Calu3 (cell line): ENCODE measurements at regions not wholly inside any gene's neighbourhood (a gene's known extent, or its start where the extent isn't known, plus 50 kb on each side); places are given as distances from the start of the nearest gene placed in this dataset.

ENCODE experiments used
- BruUV-seq: library from RNA; stranded (reverse); fragments of 400-500 nt; replicated peaks from 2 replicates; lab custom pipeline; 2021; lab: Mats Ljungman, UMichigan
- CTCF ChIA-PET: fragments of 300-600 bp; sonication (Branson Sonifier 250); formaldehyde crosslinking; loops from one replicate; lab custom pipeline; 2022; ENCODE audit warnings: antibody characterized with exemption; lab: Charles Lee
- DNase-seq: peaks from one replicate; pipeline ENCODE4 v3.0.0; 2022
- H3K27ac Mint-ChIP-seq: one replicate; pipeline ENCODE4 v1.8.0; 2022; ENCODE audit warnings: mixed read lengths; ENCODE audit not compliant: unreplicated experiment
- H3K27me3 Mint-ChIP-seq: one replicate; pipeline ENCODE4 v1.8.0; 2022; ENCODE audit warnings: mixed read lengths; ENCODE audit not compliant: unreplicated experiment
- H3K36me3 Mint-ChIP-seq: one replicate; pipeline ENCODE4 v1.8.0; 2022; ENCODE audit warnings: mild to moderate bottlenecking, moderate library complexity, mixed read lengths; ENCODE audit not compliant: insufficient read depth, unreplicated experiment
- H3K4me1 Mint-ChIP-seq: one replicate; pipeline ENCODE4 v1.8.0; 2022; ENCODE audit warnings: mild to moderate bottlenecking, low read depth, mixed read lengths; ENCODE audit not compliant: unreplicated experiment
- H3K4me3 Mint-ChIP-seq: one replicate; pipeline ENCODE4 v1.8.0; 2022; ENCODE audit warnings: mild to moderate bottlenecking, low read depth, moderate library complexity, mixed read lengths; ENCODE audit not compliant: unreplicated experiment
- H3K9me3 Mint-ChIP-seq: one replicate; pipeline ENCODE4 v1.8.0; 2022; ENCODE audit warnings: low read depth, mixed read lengths; ENCODE audit not compliant: unreplicated experiment
- intact Hi-C: fragments of 100-400 bp; cut with micrococcal nuclease; formaldehyde crosslinking; loops from one replicate; pipeline ENCODE4 v1.10.0; 2022; ENCODE audit not compliant: unreplicated experiment
- TF ChIP-seq, protein P1 (sequence below): fragments of 200-600 bp; IDR thresholded peaks from one replicate; pipeline ENCODE4 v1.8.0; 2022; ENCODE audit warnings: antibody characterized with exemption; ENCODE audit not compliant: unreplicated experiment

DNA sequence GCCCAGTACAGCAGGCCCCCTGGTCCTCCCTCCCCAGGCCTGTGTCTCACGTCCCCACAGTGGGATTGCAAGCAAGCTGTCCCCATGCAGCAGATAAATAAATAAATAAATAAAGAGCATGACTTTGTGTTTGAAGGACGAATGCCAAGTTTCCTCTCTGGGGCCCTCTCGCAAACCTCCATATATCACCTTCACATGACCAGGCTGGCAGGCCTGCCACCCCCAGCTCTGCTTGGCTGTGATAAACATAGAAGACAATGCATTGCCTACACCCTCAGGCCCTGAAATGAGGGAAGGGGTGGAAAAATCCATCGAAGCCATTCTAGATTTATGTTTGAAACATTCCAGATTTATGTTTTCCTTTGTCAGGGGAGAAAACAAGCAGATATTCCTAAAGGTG is 107.3 kb downstream of the CCT6B start:
- DNase-seq = no peak
- Mint-ChIP-seq H3K36me3 (no peaks in the 10 kb centered on the region), H3K27me3 (peaks cover 78% of the 10 kb centered on the region), H3K4me3 (no peak overlapping the region), H3K27ac (no peak overlapping the region), H3K9me3 (no peaks in the 10 kb centered on the region), H3K4me1 (no peaks in the 10 kb centered on the region)
- TF ChIP-seq, protein P1, sequence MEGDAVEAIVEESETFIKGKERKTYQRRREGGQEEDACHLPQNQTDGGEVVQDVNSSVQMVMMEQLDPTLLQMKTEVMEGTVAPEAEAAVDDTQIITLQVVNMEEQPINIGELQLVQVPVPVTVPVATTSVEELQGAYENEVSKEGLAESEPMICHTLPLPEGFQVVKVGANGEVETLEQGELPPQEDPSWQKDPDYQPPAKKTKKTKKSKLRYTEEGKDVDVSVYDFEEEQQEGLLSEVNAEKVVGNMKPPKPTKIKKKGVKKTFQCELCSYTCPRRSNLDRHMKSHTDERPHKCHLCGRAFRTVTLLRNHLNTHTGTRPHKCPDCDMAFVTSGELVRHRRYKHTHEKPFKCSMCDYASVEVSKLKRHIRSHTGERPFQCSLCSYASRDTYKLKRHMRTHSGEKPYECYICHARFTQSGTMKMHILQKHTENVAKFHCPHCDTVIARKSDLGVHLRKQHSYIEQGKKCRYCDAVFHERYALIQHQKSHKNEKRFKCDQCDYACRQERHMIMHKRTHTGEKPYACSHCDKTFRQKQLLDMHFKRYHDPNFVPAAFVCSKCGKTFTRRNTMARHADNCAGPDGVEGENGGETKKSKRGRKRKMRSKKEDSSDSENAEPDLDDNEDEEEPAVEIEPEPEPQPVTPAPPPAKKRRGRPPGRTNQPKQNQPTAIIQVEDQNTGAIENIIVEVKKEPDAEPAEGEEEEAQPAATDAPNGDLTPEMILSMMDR = no peak
- intact Hi-C loops = no loop called here
- no TSS peak for BruUV-seq
- CTCF ChIA-PET = no interaction called here

DNA sequence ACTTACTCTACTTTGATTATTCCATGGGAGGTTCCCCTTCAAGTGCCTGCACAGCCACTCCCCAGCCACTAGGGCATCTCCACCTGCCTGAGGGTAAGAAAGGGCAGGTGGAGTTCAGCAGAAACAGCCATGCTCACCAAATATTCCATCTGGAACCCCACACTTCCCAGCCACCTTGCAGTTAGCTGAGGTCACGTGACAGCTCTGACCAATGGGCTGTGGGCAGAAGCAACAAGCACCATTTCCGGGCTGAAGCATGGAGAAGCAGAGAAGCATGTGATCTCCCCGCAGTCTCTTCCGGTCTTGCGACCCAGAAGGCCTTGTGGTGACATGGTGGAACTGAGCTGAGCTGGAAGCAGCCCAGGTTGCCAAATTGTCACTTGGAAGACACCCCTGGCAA is 108.6 kb downstream of the CCT6B start:
- peaks cover 78% of the 10 kb centered on the region for H3K27me3 Mint-ChIP-seq
- no peaks in the 10 kb centered on the region for H3K9me3 Mint-ChIP-seq
- peak; percentile 1 for DNase-seq
- BruUV-seq = no TSS peak
- H3K27ac Mint-ChIP-seq = no peak overlapping the region
- intact Hi-C loops = no loop called here
- no peaks in the 10 kb centered on the region for H3K4me1 Mint-ChIP-seq
- H3K4me3 Mint-ChIP-seq = no peak overlapping the region
- TF ChIP-seq, protein P1 = no peak
- no peaks in the 10 kb centered on the region for H3K36me3 Mint-ChIP-seq
- CTCF ChIA-PET = interaction anchor here (0.6 kb wide), 1 partner anchor 501 kb away, joined by 3 read pairs; no protein-coding TSS in a partner anchor

DNA sequence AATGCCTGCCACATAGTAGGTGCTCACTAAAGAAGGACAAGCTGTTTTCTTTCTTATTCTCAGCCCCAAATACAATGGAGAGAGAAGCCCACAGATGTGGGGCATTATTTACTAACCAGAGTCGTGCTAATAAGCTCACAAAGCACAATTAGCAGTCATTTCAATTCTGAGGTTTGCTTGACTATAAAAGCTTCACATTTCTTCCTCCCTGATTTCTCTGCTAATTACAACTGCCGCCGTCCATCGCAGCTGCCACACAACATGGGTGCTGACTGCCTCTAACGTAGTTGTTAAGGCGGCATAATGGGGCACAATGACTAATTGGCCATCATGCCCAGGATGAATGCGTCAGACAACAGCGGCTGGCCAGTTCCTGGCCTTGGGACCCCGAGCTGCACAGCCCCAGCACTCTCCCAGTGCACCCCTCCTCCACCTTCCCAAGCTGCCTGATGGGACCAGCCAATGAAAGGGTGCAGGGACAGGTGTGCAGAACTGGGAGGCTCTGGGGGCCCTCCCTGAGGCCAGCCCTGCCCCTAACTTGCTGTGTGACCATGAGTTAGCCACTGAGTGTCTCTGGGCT is 109.2 kb downstream of the CCT6B start:
- Mint-ChIP-seq H3K4me3 (no peak overlapping the region), H3K27me3 (peaks cover 78% of the 10 kb centered on the region), H3K9me3 (no peaks in the 10 kb centered on the region), H3K4me1 (no peaks in the 10 kb centered on the region), H3K27ac (no peak overlapping the region), H3K36me3 (no peaks in the 10 kb centered on the region)
- intact Hi-C loops = no loop called here
- TF ChIP-seq, protein P1 = no peak
- CTCF ChIA-PET = interaction anchor here (0.6 kb wide), 1 partner anchor 500 kb away, joined by 3 read pairs; no protein-coding TSS in a partner anchor
- DNase-seq = no peak
- BruUV-seq = no TSS peak

DNA sequence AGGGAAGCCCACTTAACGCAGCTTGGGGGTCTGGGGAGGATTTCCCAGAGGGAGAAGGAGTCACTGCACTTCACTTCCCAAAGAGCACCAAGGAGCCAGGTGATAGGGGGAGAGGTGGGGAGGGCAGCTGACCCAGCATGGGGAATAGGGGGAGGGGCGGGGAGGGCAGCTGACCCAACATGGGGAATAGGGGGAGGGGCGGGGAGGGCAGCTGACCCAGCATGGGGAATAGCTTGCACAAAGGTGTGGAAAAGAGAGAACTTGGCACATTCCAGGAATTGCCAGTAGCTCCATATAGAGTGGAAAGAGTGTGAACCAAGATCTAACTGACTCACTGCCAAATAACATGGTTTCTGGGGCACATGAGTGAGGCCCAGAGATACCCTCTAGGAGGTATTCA is 110.3 kb downstream of the CCT6B start:
- Mint-ChIP-seq H3K4me1 (no peaks in the 10 kb centered on the region), H3K9me3 (no peaks in the 10 kb centered on the region), H3K27ac (no peak overlapping the region), H3K27me3 (peaks cover 69% of the 10 kb centered on the region), H3K36me3 (no peaks in the 10 kb centered on the region), H3K4me3 (no peak overlapping the region)
- intact Hi-C loops = no loop called here
- no peak for DNase-seq
- BruUV-seq = no TSS peak
- TF ChIP-seq, protein P1 = no peak
- CTCF ChIA-PET = interaction anchor here (0.6 to 0.7 kb wide), 2 partner anchors 16 to 61 kb away, joined by 3 to 4 read pairs; no protein-coding TSS in a partner anchor
